ENCODE measurements at regions not wholly inside any gene's neighbourhood (a gene's known extent, or its start where the extent isn't known, plus 50 kb on each side); places are given as distances from the start of the nearest gene placed in this dataset.

- Histone ChIP-seq H3K9me3 (ENCODE audit: control insufficient read depth, low read length) (no peaks in the 10 kb centered on the region), H3K4me1 (ENCODE audit: control insufficient read depth, insufficient read depth, low read length) (no peaks in the 10 kb centered on the region), H3K27me3 (ENCODE audit: control insufficient read depth, insufficient read depth, low read length, poor library complexity, severe bottlenecking) (no peaks in the 10 kb centered on the region), H3K9ac (ENCODE audit: extremely low read depth, low read length, poor library complexity, severe bottlenecking) (no peak overlapping the region), H3K36me3 (ENCODE audit: control insufficient read depth, insufficient read depth, low read length) (no peaks in the 10 kb centered on the region), H3K4me3 (ENCODE audit: low read length) (no peak overlapping the region), H3K27ac (ENCODE audit: low read depth, low read length) (no peak overlapping the region)
- Mint-ChIP-seq H3K4me1 (peaks cover 12% of the 10 kb centered on the region), H3K4me3 (no peak overlapping the region), H3K27ac (no peak overlapping the region), H3K9me3 (no peaks in the 10 kb centered on the region), H3K27me3 (ENCODE audit: insufficient read depth) (peaks cover 2% of the 10 kb centered on the region), H3K36me3 (ENCODE audit: low read depth) (no peaks in the 10 kb centered on the region)
- no peak for DNase-seq
- 94% methylated on average over 7 of the region's 7 CpGs; no CpG with 5 or more reads in 1 of the 2 experiments for WGBS, 2 experiments (ENCODE audit: insufficient coverage in 1 of 2, insufficient read length in 1 of 2)
- TF ChIP-seq CTCF (conservative IDR thresholded peaks at IDR 0.05), result no peak
Observed at GRCh38 chr2:10981451-10981850, 69.7 kb downstream of the KCNF1 start.

- Mint-ChIP-seq H3K4me1 (peaks cover 12% of the 10 kb centered on the region), H3K27me3 (ENCODE audit: insufficient read depth) (peaks cover 2% of the 10 kb centered on the region), H3K27ac (no peak overlapping the region), H3K4me3 (no peak overlapping the region), H3K9me3 (no peaks in the 10 kb centered on the region), H3K36me3 (ENCODE audit: low read depth) (no peaks in the 10 kb centered on the region)
- Histone ChIP-seq H3K36me3 (ENCODE audit: control insufficient read depth, insufficient read depth, low read length) (no peaks in the 10 kb centered on the region), H3K4me1 (ENCODE audit: control insufficient read depth, insufficient read depth, low read length) (no peaks in the 10 kb centered on the region), H3K9me3 (ENCODE audit: control insufficient read depth, low read length) (no peaks in the 10 kb centered on the region), H3K27me3 (ENCODE audit: control insufficient read depth, insufficient read depth, low read length, poor library complexity, severe bottlenecking) (no peaks in the 10 kb centered on the region), H3K27ac (ENCODE audit: low read depth, low read length) (no peak overlapping the region), H3K9ac (ENCODE audit: extremely low read depth, low read length, poor library complexity, severe bottlenecking) (no peak overlapping the region), H3K4me3 (ENCODE audit: low read length) (no peak overlapping the region)
- no peak for DNase-seq
- no peak for TF ChIP-seq CTCF (conservative IDR thresholded peaks at IDR 0.05)
- 96 to 99% methylated on average over 9 to 13 of the region's 13 CpGs for WGBS, 2 experiments (ENCODE audit: insufficient coverage in 1 of 2, insufficient read length in 1 of 2)
Observed at GRCh38 chr2:10981941-10982431, 70.3 kb downstream of the KCNF1 start.

DNA sequence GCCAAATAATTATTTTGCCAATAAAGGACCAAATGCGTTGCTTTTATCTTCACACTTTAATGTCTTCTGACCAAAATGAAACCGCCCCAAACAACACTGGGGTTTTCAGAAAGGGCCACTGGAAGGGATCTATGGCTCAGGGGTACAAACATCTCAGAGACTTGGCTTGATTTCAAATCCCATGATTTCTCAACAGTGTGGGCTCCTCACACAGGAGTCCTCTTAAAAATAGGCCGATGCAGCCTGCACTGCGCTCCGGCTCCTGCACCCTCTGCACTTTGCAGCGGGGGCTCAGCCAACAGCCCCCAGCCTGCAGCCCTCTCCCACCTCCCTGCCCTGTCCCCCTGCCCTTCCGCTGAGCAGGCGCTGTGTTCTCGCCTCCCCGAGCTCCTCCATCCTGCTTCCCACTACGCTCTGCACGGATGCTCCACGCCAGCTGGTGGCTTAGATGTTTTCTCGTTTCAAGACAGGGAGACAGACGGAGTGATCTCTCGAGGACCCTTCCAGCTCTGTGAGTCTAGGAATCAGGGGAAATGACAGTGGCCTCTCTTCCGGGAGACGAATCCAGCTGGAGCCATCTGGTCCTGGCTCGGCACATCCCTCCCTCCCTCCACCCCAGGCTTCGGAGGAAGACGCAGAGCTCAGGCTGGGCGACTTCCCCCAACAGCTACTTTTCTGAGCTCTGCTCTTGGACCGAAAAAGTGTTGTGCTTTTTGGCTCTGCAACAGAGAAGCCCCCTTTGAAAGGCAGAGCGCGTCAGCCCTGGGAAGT lies 71.4 kb downstream of the KCNF1 start:
- Histone ChIP-seq H3K9ac (ENCODE audit: extremely low read depth, low read length, poor library complexity, severe bottlenecking) (no peak overlapping the region), H3K4me3 (ENCODE audit: low read length) (no peak overlapping the region), H3K36me3 (ENCODE audit: control insufficient read depth, insufficient read depth, low read length) (no peaks in the 10 kb centered on the region), H3K27ac (ENCODE audit: low read depth, low read length) (peak overlapping the region; percentile 48), H3K9me3 (ENCODE audit: control insufficient read depth, low read length) (no peaks in the 10 kb centered on the region), H3K27me3 (ENCODE audit: control insufficient read depth, insufficient read depth, low read length, poor library complexity, severe bottlenecking) (no peaks in the 10 kb centered on the region), H3K4me1 (ENCODE audit: control insufficient read depth, insufficient read depth, low read length) (no peaks in the 10 kb centered on the region)
- no peak for TF ChIP-seq CTCF (conservative IDR thresholded peaks at IDR 0.05)
- H3K9me3 Mint-ChIP-seq, result no peaks in the 10 kb centered on the region
- no peak overlapping the region for H3K27ac Mint-ChIP-seq
- no peak overlapping the region for H3K4me3 Mint-ChIP-seq
- 91 to 92% methylated on average over 9 to 25 of the region's 25 CpGs for WGBS, 2 experiments (ENCODE audit: insufficient coverage in 1 of 2, insufficient read length in 1 of 2)
- peaks cover 2% of the 10 kb centered on the region for H3K27me3 Mint-ChIP-seq (ENCODE audit: insufficient read depth)
- peaks cover 3% of the 10 kb centered on the region for H3K4me1 Mint-ChIP-seq
- DNase-seq, result no peak
- no peaks in the 10 kb centered on the region for H3K36me3 Mint-ChIP-seq (ENCODE audit: low read depth)
